ENCODE measurements at regions not wholly inside any gene's neighbourhood (a gene's known extent, or its start where the extent isn't known, plus 50 kb on each side); places are given as distances from the start of the nearest gene placed in this dataset.

GRCh38 chr5:161042862-161043261, 190.9 kb upstream of the ATP10B start:
- no peak for TF ChIP-seq CTCF (IDR thresholded peaks at IDR 0.05)
- no peak for TF ChIP-seq ZFX (IDR thresholded peaks at IDR 0.05; ENCODE audit: borderline replicate concordance)
- H3K27ac ChIP-seq, result no peak overlapping the region

DNA sequence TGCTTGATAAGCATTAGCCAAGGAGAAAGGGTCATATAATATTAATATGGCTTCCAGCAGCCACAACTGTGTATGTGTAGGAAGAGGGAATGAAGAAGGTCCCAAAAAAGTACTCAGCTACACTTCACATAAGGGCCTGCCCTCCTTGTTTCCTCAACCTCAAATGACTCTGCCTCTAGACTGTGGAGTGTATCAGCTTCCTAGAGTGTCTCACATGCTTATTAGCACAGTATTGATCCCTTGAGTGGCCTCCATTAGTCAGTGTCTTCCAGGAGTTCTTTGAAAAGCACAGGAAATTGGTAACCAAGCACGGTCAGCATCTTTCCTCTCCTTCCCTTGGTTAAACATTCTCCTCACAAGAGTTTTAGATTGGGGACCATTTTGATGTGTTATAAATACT, 190.4 kb upstream of the ATP10B start:
- no peak overlapping the region for H3K27ac ChIP-seq
- TF ChIP-seq CTCF (IDR thresholded peaks at IDR 0.05) (no peak), ZFX (IDR thresholded peaks at IDR 0.05; ENCODE audit: borderline replicate concordance) (no peak)

- no peak overlapping the region for H3K27ac ChIP-seq
- no peak for TF ChIP-seq ZFX (IDR thresholded peaks at IDR 0.05; ENCODE audit: borderline replicate concordance)
- no peak for TF ChIP-seq CTCF (IDR thresholded peaks at IDR 0.05)
Observed at GRCh38 chr5:161040818-161041217, 188.8 kb upstream of the ATP10B start.

DNA sequence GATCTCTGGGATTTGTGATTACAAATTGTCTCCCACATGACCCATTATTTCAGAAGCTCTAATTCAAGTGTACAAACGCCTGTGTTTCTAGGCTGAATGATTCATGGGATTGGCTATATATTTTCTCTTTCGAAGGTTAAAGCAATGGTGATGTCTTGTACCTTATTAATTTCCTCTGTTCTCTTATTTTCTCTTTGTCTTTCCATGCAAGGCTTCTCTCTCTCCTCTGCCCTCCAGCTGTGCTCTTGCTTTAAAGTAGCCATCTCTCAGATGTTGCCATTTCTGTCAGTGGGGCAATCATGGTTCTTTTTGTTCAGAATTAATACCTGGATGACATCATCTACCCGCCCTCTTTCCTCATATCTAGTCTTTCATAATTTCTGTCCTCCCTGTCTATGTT, 184.3 kb upstream of the ATP10B start:
- no peak overlapping the region for H3K27ac ChIP-seq
- TF ChIP-seq CTCF (IDR thresholded peaks at IDR 0.05) (no peak), ZFX (IDR thresholded peaks at IDR 0.05; ENCODE audit: borderline replicate concordance) (no peak)

DNA sequence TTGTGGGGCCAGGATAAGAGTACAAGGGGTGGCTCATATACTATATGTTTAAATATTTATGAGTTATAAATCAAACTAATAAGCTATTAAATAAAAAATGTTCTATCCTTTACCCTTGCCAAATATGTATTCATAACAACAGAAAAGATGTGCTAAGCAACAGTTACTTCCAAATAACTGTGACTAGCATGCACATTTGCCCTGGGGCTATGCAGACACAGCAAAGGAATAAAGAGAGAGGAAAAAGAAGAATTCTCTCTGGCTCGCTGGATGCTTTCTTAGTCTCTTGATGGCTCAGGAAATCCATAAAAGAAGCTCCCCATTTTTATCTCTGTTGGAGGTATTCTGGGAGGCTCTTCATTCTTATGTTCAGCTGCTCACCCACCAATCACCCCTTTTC, 182.4 kb upstream of the ATP10B start:
- TF ChIP-seq CTCF (IDR thresholded peaks at IDR 0.05), result no peak
- TF ChIP-seq ZFX (IDR thresholded peaks at IDR 0.05; ENCODE audit: borderline replicate concordance), result no peak
- H3K27ac ChIP-seq, result no peak overlapping the region

- H3K27ac ChIP-seq, result no peak overlapping the region
- TF ChIP-seq CTCF (IDR thresholded peaks at IDR 0.05), result no peak
- no peak for TF ChIP-seq ZFX (IDR thresholded peaks at IDR 0.05; ENCODE audit: borderline replicate concordance)
Observed at GRCh38 chr5:161030229-161030628, 178.2 kb upstream of the ATP10B start.

DNA sequence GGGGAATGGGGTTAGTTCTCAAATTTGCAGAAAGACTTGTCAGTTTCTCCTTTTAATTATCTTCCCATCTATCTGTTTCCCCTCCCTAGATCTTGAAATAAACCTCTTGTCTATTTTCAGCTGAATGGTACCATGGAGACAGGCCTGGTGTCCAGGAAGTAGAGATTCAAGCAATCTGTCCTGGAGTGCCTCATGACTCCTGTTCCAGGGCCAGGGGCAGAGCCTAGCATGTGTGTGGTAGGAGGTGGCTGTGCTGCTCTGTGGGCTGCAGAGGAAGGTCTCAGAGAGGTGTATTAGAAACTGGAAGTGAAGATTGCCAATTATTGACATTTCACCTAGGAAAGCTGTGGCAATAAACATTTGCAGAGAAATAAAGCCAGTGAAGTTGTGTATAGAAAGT, 175.8 kb upstream of the ATP10B start:
- H3K27ac ChIP-seq, result no peak overlapping the region
- TF ChIP-seq CTCF (IDR thresholded peaks at IDR 0.05) (no peak), ZFX (IDR thresholded peaks at IDR 0.05; ENCODE audit: borderline replicate concordance) (no peak)

All from 22Rv1 (cell line).